Keratinocyte (primary cell): ENCODE measurements at regions not wholly inside any gene's neighbourhood (a gene's known extent, or its start where the extent isn't known, plus 50 kb on each side); places are given as distances from the start of the nearest gene placed in this dataset.

ENCODE experiments used
- CTCF ChIP-seq, 3 experiments: IDR thresholded peaks in 1 of 3; conservative IDR thresholded peaks in 1 of 3; optimal IDR thresholded peaks in 1 of 3; 2 replicates in 2 of 3; 3 replicates in 1 of 3; pipeline versions ENCODE3 to v1.5.1; 2011; ENCODE audit warnings: low read length in 3 of 3, mild to moderate bottlenecking in 3 of 3, moderate library complexity in 2 of 3, control low read depth in 1 of 3, inconsistent platforms in 1 of 3; ENCODE audit not compliant: insufficient read depth in 2 of 3; ENCODE audit errors: extremely low read depth in 1 of 3
- EZH2 ChIP-seq: IDR thresholded peaks from one replicate; pipeline ENCODE4 v1.6.1; 2012; ENCODE audit warnings: inconsistent platforms, mild to moderate bottlenecking, low read length, moderate library complexity

GRCh38 chr11:112605093-112605666 is 344.5 kb upstream of the PLET1 start:
- TF ChIP-seq EZH2 (no peak), CTCF (optimal IDR thresholded peaks at IDR 0.05 in 1 of 3, IDR thresholded peaks at IDR 0.05 in 1 of 3, conservative IDR thresholded peaks at IDR 0.05 in 1 of 3; ENCODE audit: extremely low read depth in 1 of 3, insufficient read depth in 2 of 3, low read length in 3 of 3) (no peak)
